Panc1 (cell line): ENCODE measurements at regions not wholly inside any gene's neighbourhood (a gene's known extent, or its start where the extent isn't known, plus 50 kb on each side); places are given as distances from the start of the nearest gene placed in this dataset.
A peak's percentile ranks its signal among the peaks of the same experiment; 100 is the strongest.

Source experiments
- ATAC-seq: fragments of 200-7000 bp; cut with Tn5 transposase; 2 replicates; pipeline ENCODE4 v1.9.1; 2020; ENCODE audit warnings: mild to moderate bottlenecking, moderate library complexity
- BruUV-seq: library from RNA; stranded (reverse); fragments of 400-500 nt; replicated peaks from 2 replicates; lab custom pipeline; 2021; lab: Mats Ljungman, UMichigan
- CTCF ChIA-PET: fragments of 300-600 bp; sonication (Branson Sonifier 250); formaldehyde crosslinking; loops from one replicate; lab custom pipeline; 2022; ENCODE audit warnings: antibody characterized with exemption; lab: Charles Lee
- POLR2A ChIA-PET: fragments of 300-600 bp; sonication (Branson Sonifier 250); formaldehyde crosslinking; loops from one replicate; lab custom pipeline; 2022; ENCODE audit warnings: antibody characterized with exemption; lab: Charles Lee
- DNase-seq: peaks from one replicate; pipeline ENCODE4 v3.0.0-alpha.2; 2010; ENCODE audit warnings: low read depth, low spot score
- H3K27ac ChIP-seq: 2 replicates; pipeline ENCODE4 v1.5.1; 2011; ENCODE audit warnings: mild to moderate bottlenecking, low read length, inconsistent platforms
- H3K27me3 ChIP-seq: fragments of 200-500 bp; sonication (Bioruptor generic); 2 replicates; pipeline ENCODE4 v1.6.0; 2014; ENCODE audit warnings: low read length, inconsistent platforms; ENCODE audit not compliant: control insufficient read depth, insufficient read depth
- H3K36me3 ChIP-seq: fragments of 200-500 bp; sonication (Bioruptor generic); 2 replicates; pipeline ENCODE4 v1.5.1; 2014; ENCODE audit warnings: inconsistent platforms, mild to moderate bottlenecking, low read length, moderate library complexity; ENCODE audit not compliant: control insufficient read depth, insufficient read depth
- H3K4me1 ChIP-seq: 2 replicates; pipeline ENCODE4 v1.5.1; 2011; ENCODE audit warnings: inconsistent platforms, mild to moderate bottlenecking, low read length, moderate library complexity; ENCODE audit not compliant: control insufficient read depth, insufficient read depth
- H3K4me3 ChIP-seq, 2 experiments: 2 replicates each; pipeline ENCODE4 v1.5.1; 2011 to 2012; ENCODE audit warnings: low read depth in 2 of 2, low read length in 2 of 2, mild to moderate bottlenecking in 2 of 2, inconsistent platforms in 1 of 2, moderate library complexity in 1 of 2
- H3K9me3 ChIP-seq: fragments of 200-500 bp; sonication (Bioruptor generic); 2 replicates; pipeline ENCODE4 v1.5.1; 2014; ENCODE audit warnings: low read depth, mild to moderate bottlenecking, inconsistent platforms, low read length, moderate library complexity; ENCODE audit not compliant: control insufficient read depth, insufficient read depth
- POLR2AphosphoS5 ChIP-seq: IDR thresholded peaks from 2 replicates; pipeline ENCODE4 v1.6.1; 2012; ENCODE audit warnings: mild to moderate bottlenecking, low read depth, low read length, moderate library complexity
- SIN3A ChIP-seq: IDR thresholded peaks from 2 replicates; pipeline ENCODE4 v1.6.1; 2012; ENCODE audit warnings: low read depth, mild to moderate bottlenecking, low read length, moderate library complexity, borderline replicate concordance; ENCODE audit not compliant: insufficient read depth
- TCF7L2 ChIP-seq: IDR thresholded peaks from 2 replicates; pipeline ENCODE4 v1.6.1; 2011; ENCODE audit warnings: mild to moderate bottlenecking, low read depth, low read length, inconsistent platforms
- in situ Hi-C: cut with HindIII; loops from 2 replicates; pipeline ENCODE4 v1.10.0; 2016; ENCODE audit warnings: low sequenced_read_pairs, low pct_unique_long_range_greater_than_20kb
- intact Hi-C: fragments of 100-400 bp; cut with micrococcal nuclease; formaldehyde crosslinking; loops from one replicate; pipeline ENCODE4 v1.10.0; 2022; ENCODE audit not compliant: unreplicated experiment
- TF ChIP-seq, protein P1 (sequence below): fragments of 450-650 bp; IDR thresholded peaks from 2 replicates; pipeline ENCODE4 v1.5.1; 2017; ENCODE audit warnings: mild to moderate bottlenecking
- TF ChIP-seq, protein P2 (sequence below), 2 experiments: IDR thresholded peaks; 2 replicates each; pipeline ENCODE4 v1.6.1; 2011 to 2012; ENCODE audit warnings: low read depth in 2 of 2, control low read depth in 1 of 2, low read length in 1 of 2, mild to moderate bottlenecking in 1 of 2, moderate library complexity in 1 of 2; ENCODE audit not compliant: insufficient read depth in 1 of 2

DNA sequence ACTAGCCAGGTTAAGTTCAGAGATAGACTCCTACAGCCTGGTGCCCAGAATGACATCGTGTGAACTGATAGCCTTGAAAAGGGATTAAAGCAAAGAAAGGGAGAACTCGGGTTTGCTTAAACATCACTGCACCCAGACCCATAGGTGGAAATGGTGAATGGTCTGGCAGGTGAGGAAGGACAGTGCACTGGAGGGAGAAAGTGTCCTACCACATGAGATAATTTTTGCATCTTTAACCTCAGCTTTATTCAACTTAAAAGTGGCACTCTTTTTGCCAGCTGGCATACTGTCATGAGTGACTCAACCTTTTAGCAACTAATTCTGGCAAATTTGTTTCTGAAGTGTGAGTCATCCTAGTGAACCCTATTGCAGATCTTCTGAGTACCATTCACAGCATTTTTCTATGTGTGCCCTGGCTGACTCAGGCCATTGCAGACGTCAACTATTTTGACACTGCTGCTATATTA is 53.0 kb upstream of the DAPP1 start:
- POLR2A ChIA-PET = no interaction called here
- no peak overlapping the region for H3K4me3 ChIP-seq
- H3K4me1 ChIP-seq = no peaks in the 10 kb centered on the region
- H3K9me3 ChIP-seq = no peaks in the 10 kb centered on the region
- TF ChIP-seq, protein P1, sequence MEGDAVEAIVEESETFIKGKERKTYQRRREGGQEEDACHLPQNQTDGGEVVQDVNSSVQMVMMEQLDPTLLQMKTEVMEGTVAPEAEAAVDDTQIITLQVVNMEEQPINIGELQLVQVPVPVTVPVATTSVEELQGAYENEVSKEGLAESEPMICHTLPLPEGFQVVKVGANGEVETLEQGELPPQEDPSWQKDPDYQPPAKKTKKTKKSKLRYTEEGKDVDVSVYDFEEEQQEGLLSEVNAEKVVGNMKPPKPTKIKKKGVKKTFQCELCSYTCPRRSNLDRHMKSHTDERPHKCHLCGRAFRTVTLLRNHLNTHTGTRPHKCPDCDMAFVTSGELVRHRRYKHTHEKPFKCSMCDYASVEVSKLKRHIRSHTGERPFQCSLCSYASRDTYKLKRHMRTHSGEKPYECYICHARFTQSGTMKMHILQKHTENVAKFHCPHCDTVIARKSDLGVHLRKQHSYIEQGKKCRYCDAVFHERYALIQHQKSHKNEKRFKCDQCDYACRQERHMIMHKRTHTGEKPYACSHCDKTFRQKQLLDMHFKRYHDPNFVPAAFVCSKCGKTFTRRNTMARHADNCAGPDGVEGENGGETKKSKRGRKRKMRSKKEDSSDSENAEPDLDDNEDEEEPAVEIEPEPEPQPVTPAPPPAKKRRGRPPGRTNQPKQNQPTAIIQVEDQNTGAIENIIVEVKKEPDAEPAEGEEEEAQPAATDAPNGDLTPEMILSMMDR = no peak
- TF ChIP-seq POLR2AphosphoS5 (no peak), SIN3A (no peak)
- intact Hi-C loops = no loop called here
- peak; percentile 7 for DNase-seq
- BruUV-seq = no TSS peak
- H3K36me3 ChIP-seq = no peaks in the 10 kb centered on the region
- ATAC-seq = no peak
- H3K27me3 ChIP-seq = no peaks in the 10 kb centered on the region
- CTCF ChIA-PET = no interaction called here
- no peak overlapping the region for H3K27ac ChIP-seq
- in situ Hi-C loops = no loop called here

DNA sequence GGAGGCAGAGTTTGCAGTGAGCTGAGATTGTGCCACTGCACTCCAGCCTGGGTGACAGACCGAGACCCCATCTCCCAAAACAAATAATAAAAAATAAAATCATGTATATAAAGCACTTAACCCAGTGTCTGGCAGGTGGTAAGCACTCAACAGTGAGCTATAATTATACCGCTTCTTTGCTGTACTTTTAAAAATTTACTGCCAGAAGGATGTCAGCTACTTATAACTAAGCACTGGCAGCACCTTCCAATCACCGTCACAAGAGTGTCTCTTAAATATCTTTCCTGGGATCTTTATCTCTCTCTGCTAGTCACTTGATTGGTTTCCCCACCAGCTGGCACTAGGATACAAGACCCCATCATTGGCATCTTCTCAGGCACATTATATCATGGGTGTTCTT is 53.9 kb upstream of the DAPP1 start:
- DNase-seq (no peak), ATAC-seq (no peak)
- TF ChIP-seq TCF7L2 (no peak), SIN3A (no peak), POLR2AphosphoS5 (no peak)
- TF ChIP-seq, protein P2, sequence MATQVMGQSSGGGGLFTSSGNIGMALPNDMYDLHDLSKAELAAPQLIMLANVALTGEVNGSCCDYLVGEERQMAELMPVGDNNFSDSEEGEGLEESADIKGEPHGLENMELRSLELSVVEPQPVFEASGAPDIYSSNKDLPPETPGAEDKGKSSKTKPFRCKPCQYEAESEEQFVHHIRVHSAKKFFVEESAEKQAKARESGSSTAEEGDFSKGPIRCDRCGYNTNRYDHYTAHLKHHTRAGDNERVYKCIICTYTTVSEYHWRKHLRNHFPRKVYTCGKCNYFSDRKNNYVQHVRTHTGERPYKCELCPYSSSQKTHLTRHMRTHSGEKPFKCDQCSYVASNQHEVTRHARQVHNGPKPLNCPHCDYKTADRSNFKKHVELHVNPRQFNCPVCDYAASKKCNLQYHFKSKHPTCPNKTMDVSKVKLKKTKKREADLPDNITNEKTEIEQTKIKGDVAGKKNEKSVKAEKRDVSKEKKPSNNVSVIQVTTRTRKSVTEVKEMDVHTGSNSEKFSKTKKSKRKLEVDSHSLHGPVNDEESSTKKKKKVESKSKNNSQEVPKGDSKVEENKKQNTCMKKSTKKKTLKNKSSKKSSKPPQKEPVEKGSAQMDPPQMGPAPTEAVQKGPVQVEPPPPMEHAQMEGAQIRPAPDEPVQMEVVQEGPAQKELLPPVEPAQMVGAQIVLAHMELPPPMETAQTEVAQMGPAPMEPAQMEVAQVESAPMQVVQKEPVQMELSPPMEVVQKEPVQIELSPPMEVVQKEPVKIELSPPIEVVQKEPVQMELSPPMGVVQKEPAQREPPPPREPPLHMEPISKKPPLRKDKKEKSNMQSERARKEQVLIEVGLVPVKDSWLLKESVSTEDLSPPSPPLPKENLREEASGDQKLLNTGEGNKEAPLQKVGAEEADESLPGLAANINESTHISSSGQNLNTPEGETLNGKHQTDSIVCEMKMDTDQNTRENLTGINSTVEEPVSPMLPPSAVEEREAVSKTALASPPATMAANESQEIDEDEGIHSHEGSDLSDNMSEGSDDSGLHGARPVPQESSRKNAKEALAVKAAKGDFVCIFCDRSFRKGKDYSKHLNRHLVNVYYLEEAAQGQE (IDR thresholded peaks at IDR 0.05; ENCODE audit: insufficient read depth in 1 of 2, low read depth in 2 of 2, low read length in 1 of 2) = no peak
- TF ChIP-seq, protein P1 = no peak
- in situ Hi-C loops = no loop called here
- Histone ChIP-seq H3K27ac (no peak overlapping the region), H3K4me1 (no peaks in the 10 kb centered on the region), H3K36me3 (no peaks in the 10 kb centered on the region), H3K4me3 (no peak overlapping the region), H3K9me3 (no peaks in the 10 kb centered on the region), H3K27me3 (no peaks in the 10 kb centered on the region)
- ChIA-PET POLR2A (no interaction called here), CTCF (no interaction called here)
- BruUV-seq = no TSS peak
- intact Hi-C loops = no loop called here
